H1 (cell line): ENCODE measurements at regions not wholly inside any gene's neighbourhood (a gene's known extent, or its start where the extent isn't known, plus 50 kb on each side); places are given as distances from the start of the nearest gene placed in this dataset.

Experiments used
- EZH2 ChIP-seq: fragments of 200-600 bp; sonication (generic); IDR thresholded peaks from 2 replicates; pipeline ENCODE4 v1.7.1; 2012; ENCODE audit warnings: low read depth, mild to moderate bottlenecking, moderate library complexity, low read length, inconsistent platforms; ENCODE audit not compliant: severe bottlenecking
- HDAC6 ChIP-seq: IDR thresholded peaks from one replicate; pipeline ENCODE4 v1.7.1; 2012; ENCODE audit warnings: low read depth, mild to moderate bottlenecking, inconsistent platforms, low read length, moderate library complexity
- NANOG ChIP-seq: IDR thresholded peaks from 2 replicates; pipeline ENCODE4 v1.6.1; 2011; ENCODE audit warnings: low read length, low read depth, mild to moderate bottlenecking, inconsistent platforms; ENCODE audit not compliant: insufficient read depth, poor library complexity, severe bottlenecking
- NRF1 ChIP-seq: IDR thresholded peaks from 2 replicates; pipeline ENCODE4 v1.6.1; 2011; ENCODE audit warnings: mild to moderate bottlenecking, low read depth, low read length, improper control_type of control experiment
- POLR2A ChIP-seq, 2 experiments: IDR thresholded peaks; 1 replicate in 1 of 2; 2 replicates in 1 of 2; pipeline ENCODE4 v1.6.1; 2011; ENCODE audit warnings: low read depth in 2 of 2, low read length in 2 of 2, mild to moderate bottlenecking in 2 of 2; ENCODE audit errors: control extremely low read depth in 1 of 2
- POLR2AphosphoS5 ChIP-seq: IDR thresholded peaks from 2 replicates; pipeline ENCODE4 v1.6.1; 2011; ENCODE audit warnings: low read depth, low read length
- TEAD4 ChIP-seq: IDR thresholded peaks from 2 replicates; pipeline ENCODE4 v1.6.1; 2012; ENCODE audit warnings: low read depth, low read length, inconsistent platforms, mixed read lengths
- YY1 ChIP-seq: IDR thresholded peaks from 2 replicates; pipeline ENCODE4 v1.6.1; 2011; ENCODE audit warnings: low read depth, mild to moderate bottlenecking, low read length
- TF ChIP-seq, protein P1 (sequence below), 3 experiments: IDR thresholded peaks; 1 replicate in 2 of 3; 2 replicates in 1 of 3; pipeline versions ENCODE4 v1.5.1 to v1.6.1; 2011; ENCODE audit warnings: low read length in 3 of 3, mild to moderate bottlenecking in 3 of 3, inconsistent platforms in 2 of 3, low read depth in 1 of 3, moderate library complexity in 1 of 3; ENCODE audit not compliant: insufficient read depth in 1 of 3; ENCODE audit errors: control extremely low read depth in 1 of 3
- TF ChIP-seq, protein P2 (sequence below): IDR thresholded peaks from 2 replicates; pipeline ENCODE4 v1.6.1; 2012; ENCODE audit warnings: inconsistent platforms
- TF ChIP-seq, protein P3 (sequence below): IDR thresholded peaks from 2 replicates; pipeline ENCODE4 v1.6.1; 2011; ENCODE audit warnings: low read length, improper control_type of control experiment

DNA sequence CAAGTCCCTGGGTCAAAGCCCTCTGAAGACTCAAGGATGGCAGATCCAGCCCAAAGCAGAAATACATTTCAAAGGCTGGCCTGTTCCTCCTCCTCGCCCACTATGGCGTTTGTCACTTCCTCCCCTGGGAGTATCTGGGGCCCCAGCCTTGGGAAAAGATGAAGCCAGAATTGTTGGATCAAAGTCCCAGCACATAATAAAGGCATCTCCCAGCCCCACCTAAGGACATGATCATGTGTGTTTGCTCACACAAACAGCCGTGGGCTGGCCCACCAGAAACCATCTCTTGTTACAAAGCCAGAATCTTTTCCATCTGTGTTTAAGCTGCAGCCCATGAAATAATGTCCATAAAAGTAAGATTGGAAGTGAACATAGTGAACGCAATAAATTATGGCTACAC is 50.1 kb upstream of the HAAO start:
- TF ChIP-seq HDAC6, result no peak
- TF ChIP-seq EZH2, result no peak
- TF ChIP-seq, protein P1, sequence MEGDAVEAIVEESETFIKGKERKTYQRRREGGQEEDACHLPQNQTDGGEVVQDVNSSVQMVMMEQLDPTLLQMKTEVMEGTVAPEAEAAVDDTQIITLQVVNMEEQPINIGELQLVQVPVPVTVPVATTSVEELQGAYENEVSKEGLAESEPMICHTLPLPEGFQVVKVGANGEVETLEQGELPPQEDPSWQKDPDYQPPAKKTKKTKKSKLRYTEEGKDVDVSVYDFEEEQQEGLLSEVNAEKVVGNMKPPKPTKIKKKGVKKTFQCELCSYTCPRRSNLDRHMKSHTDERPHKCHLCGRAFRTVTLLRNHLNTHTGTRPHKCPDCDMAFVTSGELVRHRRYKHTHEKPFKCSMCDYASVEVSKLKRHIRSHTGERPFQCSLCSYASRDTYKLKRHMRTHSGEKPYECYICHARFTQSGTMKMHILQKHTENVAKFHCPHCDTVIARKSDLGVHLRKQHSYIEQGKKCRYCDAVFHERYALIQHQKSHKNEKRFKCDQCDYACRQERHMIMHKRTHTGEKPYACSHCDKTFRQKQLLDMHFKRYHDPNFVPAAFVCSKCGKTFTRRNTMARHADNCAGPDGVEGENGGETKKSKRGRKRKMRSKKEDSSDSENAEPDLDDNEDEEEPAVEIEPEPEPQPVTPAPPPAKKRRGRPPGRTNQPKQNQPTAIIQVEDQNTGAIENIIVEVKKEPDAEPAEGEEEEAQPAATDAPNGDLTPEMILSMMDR (IDR thresholded peaks at IDR 0.05; ENCODE audit: control extremely low read depth in 1 of 3, insufficient read depth in 1 of 3, low read depth in 1 of 3, low read length in 3 of 3), result no peak
- TF ChIP-seq POLR2A (IDR thresholded peaks at IDR 0.05; ENCODE audit: control extremely low read depth in 1 of 2, low read depth in 2 of 2, low read length in 2 of 2), result no peak
- TF ChIP-seq, protein P2, sequence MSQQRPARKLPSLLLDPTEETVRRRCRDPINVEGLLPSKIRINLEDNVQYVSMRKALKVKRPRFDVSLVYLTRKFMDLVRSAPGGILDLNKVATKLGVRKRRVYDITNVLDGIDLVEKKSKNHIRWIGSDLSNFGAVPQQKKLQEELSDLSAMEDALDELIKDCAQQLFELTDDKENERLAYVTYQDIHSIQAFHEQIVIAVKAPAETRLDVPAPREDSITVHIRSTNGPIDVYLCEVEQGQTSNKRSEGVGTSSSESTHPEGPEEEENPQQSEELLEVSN, result no peak
- no peak for TF ChIP-seq NANOG
- no peak for TF ChIP-seq POLR2AphosphoS5
- TF ChIP-seq TEAD4, result no peak
- TF ChIP-seq YY1, result no peak
- no peak for TF ChIP-seq NRF1
- TF ChIP-seq, protein P3, sequence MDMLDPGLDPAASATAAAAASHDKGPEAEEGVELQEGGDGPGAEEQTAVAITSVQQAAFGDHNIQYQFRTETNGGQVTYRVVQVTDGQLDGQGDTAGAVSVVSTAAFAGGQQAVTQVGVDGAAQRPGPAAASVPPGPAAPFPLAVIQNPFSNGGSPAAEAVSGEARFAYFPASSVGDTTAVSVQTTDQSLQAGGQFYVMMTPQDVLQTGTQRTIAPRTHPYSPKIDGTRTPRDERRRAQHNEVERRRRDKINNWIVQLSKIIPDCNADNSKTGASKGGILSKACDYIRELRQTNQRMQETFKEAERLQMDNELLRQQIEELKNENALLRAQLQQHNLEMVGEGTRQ, result no peak
